Kidney epithelial cell (primary cell): ENCODE measurements at regions not wholly inside any gene's neighbourhood (a gene's known extent, or its start where the extent isn't known, plus 50 kb on each side); places are given as distances from the start of the nearest gene placed in this dataset.

Experiments used
- DNase-seq: peaks from one replicate; pipeline ENCODE4 v3.0.0-alpha.2; 2010; ENCODE audit warnings: low read depth
- H3K27me3 ChIP-seq: 2 replicates; pipeline ENCODE4 v1.6.0; 2011; ENCODE audit warnings: low read length; ENCODE audit not compliant: control insufficient read depth, insufficient read depth
- H3K36me3 ChIP-seq: 2 replicates; pipeline ENCODE4 v1.5.1; 2011; ENCODE audit warnings: low read length; ENCODE audit not compliant: control insufficient read depth, insufficient read depth
- H3K4me3 ChIP-seq: 2 replicates; pipeline ENCODE4 v1.5.1; 2011; ENCODE audit warnings: low read depth, mild to moderate bottlenecking, control low read depth, low read length
- CTCF ChIP-seq: IDR thresholded peaks from 2 replicates; pipeline ENCODE4 v1.5.1; 2011; ENCODE audit warnings: mild to moderate bottlenecking, moderate library complexity, low read length, control low read depth, inconsistent platforms; ENCODE audit not compliant: insufficient read depth, poor library complexity, severe bottlenecking

DNA sequence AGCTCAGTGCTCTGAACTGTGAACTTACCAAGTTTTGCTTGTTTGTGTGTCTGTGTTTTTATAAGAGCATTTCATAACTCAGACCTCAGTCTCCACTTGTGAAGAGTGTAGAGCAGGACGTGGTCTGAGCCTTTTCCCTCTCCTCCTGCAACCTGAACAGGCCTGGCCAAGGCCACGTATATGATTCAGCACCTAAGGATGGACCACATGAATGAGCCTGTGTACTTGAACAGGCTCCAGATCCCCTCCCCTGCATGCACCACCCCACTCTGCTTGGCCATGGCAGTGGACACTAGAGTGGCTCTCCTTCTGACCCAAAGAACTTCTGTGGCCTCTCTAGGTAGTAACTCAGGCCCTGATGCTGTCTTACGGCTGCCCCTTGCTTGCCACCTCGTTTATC lies 125.9 kb upstream of the FSTL4 start:
- no peak for TF ChIP-seq CTCF
- DNase-seq, result no peak
- no peak overlapping the region for H3K4me3 ChIP-seq
- no peaks in the 10 kb centered on the region for H3K36me3 ChIP-seq
- H3K27me3 ChIP-seq, result no peaks in the 10 kb centered on the region

GRCh38 chr5:133736512-133736911 lies 124.2 kb upstream of the FSTL4 start:
- no peak for DNase-seq
- no peaks in the 10 kb centered on the region for H3K36me3 ChIP-seq
- no peak overlapping the region for H3K4me3 ChIP-seq

DNA sequence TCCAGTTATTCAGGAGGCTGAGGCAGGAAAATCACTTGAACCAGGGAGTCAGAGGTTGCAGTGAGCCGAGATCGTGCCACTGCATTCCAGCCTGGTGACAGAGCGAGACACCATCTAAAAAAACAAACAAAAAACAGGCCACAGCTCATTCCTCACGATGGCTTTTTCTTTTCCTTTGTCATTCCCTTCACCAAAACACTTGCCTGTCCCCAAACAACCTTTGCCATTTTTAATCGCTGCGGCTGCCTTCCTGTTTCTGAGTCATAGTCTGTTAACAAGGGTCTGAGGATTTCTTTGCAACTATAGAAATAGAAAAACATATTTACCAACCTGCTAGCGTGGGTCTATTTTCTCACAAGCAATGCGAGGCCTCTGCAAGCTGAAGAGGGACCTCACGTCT lies 123.0 kb upstream of the FSTL4 start:
- H3K4me3 ChIP-seq, result no peak overlapping the region
- peak; percentile 25 for DNase-seq
- no peaks in the 10 kb centered on the region for H3K27me3 ChIP-seq
- H3K36me3 ChIP-seq, result no peaks in the 10 kb centered on the region
- TF ChIP-seq CTCF, result no peak

More at GRCh38 chr5:133736512-133736911, 124.2 kb upstream of the FSTL4 start:
- no peaks in the 10 kb centered on the region for H3K27me3 ChIP-seq
- TF ChIP-seq CTCF, result no peak

DNA sequence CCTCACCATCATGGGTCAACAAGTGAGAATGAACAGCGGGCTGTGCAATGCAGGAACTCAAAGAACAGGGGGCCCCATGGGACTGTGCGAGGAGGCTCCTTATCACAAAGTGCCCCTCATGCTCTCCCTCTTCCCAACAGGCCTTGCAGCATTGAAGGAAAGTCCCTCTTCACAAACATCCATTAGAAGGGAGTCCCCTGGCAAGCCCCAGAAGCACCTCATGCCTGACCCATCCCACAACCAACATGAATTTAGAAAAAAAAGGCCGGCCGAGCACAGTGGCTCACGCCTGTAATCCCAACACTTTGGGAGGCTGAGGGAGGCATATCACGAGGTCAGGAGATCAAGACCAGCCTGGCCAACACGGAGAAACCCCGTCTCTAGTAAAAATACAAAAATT lies 122.6 kb upstream of the FSTL4 start:
- no peak for DNase-seq
- Histone ChIP-seq H3K36me3 (no peaks in the 10 kb centered on the region), H3K27me3 (no peaks in the 10 kb centered on the region), H3K4me3 (no peak overlapping the region)
- TF ChIP-seq CTCF, result no peak

DNA sequence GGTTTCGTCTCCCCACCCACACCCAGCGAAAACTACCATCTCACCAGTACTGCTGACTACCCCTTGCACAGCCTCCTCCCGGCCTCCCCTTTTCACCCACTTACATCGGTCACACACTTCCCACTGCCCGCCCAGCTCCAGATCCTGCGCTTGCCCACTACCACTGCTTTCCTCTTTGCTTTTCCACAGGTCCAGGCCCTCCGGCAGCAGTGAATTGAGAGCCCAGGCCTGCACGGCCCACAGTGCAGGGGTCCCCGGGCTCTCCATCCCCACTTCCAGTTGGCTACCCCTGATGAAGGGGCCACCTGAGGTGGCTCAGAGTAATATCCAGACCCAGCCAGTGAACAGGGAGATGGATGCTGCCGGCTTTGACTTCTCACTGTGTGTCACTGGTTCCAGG lies 120.2 kb upstream of the FSTL4 start:
- Histone ChIP-seq H3K4me3 (no peak overlapping the region), H3K36me3 (no peaks in the 10 kb centered on the region), H3K27me3 (no peaks in the 10 kb centered on the region)
- no peak for DNase-seq
- no peak for TF ChIP-seq CTCF

DNA sequence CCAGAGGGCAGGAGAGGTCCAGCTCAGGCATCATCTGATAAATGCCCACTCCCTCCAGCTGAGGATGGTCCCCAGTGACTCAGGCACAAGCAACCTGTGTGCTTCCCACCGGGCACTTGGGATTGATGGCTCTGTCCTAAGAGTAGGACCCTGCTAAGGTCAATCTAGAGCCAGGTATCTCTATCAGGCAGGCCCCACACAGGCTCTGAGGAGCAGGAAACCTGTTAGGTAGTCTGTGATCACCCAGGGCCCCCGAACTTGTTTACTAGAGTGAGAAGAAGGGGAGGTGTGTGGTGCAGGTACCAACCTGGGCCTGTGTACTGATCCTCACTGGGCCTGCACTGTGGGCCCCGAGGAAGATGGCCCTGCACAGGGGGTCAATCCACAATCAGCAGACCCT lies 119.6 kb upstream of the FSTL4 start:
- Histone ChIP-seq H3K27me3 (no peaks in the 10 kb centered on the region), H3K36me3 (no peaks in the 10 kb centered on the region), H3K4me3 (no peak overlapping the region)
- no peak for DNase-seq
- no peak for TF ChIP-seq CTCF
